Choroid plexus epithelial cell (primary cell): ENCODE measurements at regions not wholly inside any gene's neighbourhood (a gene's known extent, or its start where the extent isn't known, plus 50 kb on each side); places are given as distances from the start of the nearest gene placed in this dataset.
A peak's percentile ranks its signal among the peaks of the same experiment; 100 is the strongest.

ENCODE experiments used
- DNase-seq: peaks from one replicate; pipeline ENCODE4 v3.0.0-alpha.2; 2010; ENCODE audit warnings: low read depth
- H3K4me3 ChIP-seq: 2 replicates; pipeline ENCODE4 v1.5.1; 2011; ENCODE audit warnings: low read depth, mild to moderate bottlenecking, control low read depth, low read length, moderate library complexity
- TF ChIP-seq, protein P1 (sequence below): conservative IDR thresholded peaks from 2 replicates; pipeline ENCODE4 v1.5.1; 2011; ENCODE audit warnings: low read depth, mild to moderate bottlenecking, control low read depth, inconsistent platforms, low read length, moderate library complexity

DNA sequence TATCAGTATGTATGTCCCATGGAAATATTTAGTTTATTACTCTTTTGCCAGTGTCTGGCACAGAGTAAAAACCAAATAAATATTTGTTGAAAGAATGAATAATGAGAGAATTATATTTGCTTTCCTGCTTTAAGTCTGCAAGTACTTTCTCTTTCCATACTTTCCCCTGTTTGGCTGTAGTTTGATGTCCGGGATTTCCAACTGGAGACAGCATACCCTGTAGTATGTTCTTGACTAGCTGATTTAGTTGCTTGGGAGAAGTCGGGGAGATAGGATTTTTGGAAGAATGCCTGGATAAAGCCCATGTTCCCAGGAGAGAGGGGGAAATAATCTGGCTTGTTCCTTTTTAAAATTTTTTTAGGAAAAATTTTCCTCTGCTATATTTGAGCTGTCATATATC, 516.1 kb downstream of the CCSER2 start:
- H3K4me3 ChIP-seq, result no peak overlapping the region
- no peak for DNase-seq
- TF ChIP-seq, protein P1, sequence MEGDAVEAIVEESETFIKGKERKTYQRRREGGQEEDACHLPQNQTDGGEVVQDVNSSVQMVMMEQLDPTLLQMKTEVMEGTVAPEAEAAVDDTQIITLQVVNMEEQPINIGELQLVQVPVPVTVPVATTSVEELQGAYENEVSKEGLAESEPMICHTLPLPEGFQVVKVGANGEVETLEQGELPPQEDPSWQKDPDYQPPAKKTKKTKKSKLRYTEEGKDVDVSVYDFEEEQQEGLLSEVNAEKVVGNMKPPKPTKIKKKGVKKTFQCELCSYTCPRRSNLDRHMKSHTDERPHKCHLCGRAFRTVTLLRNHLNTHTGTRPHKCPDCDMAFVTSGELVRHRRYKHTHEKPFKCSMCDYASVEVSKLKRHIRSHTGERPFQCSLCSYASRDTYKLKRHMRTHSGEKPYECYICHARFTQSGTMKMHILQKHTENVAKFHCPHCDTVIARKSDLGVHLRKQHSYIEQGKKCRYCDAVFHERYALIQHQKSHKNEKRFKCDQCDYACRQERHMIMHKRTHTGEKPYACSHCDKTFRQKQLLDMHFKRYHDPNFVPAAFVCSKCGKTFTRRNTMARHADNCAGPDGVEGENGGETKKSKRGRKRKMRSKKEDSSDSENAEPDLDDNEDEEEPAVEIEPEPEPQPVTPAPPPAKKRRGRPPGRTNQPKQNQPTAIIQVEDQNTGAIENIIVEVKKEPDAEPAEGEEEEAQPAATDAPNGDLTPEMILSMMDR, result no peak

DNA sequence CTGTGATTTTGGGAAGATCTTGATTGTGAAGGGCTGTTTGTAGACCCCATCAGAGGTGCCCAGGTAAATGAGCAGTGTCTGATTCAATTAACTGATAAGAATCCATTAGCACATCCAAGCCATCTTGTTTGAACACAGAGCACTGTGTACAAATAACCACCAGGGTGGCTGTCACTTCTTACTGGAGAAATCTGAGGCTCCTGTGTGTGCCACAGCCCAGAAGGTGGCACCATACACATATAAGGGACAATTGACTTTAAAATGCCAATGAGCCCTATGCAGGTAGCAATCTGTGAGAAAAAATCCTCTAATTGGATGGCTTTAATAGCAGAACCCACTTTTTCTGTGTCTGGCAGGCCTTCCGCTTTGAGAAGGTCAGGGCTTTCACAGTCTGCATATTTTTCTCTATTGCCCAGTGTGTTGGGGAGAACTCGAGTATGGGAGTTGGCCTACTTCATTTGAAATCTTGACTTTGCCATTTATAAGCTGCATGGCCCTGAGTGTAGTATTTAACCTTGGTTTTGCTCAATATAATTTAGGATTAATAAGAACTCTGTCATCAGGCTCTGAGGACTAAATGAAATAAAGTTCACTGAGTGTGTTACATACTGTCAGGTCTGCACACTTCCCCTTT, 517.4 kb downstream of the CCSER2 start:
- TF ChIP-seq, protein P1, result peak; percentile 10

DNA sequence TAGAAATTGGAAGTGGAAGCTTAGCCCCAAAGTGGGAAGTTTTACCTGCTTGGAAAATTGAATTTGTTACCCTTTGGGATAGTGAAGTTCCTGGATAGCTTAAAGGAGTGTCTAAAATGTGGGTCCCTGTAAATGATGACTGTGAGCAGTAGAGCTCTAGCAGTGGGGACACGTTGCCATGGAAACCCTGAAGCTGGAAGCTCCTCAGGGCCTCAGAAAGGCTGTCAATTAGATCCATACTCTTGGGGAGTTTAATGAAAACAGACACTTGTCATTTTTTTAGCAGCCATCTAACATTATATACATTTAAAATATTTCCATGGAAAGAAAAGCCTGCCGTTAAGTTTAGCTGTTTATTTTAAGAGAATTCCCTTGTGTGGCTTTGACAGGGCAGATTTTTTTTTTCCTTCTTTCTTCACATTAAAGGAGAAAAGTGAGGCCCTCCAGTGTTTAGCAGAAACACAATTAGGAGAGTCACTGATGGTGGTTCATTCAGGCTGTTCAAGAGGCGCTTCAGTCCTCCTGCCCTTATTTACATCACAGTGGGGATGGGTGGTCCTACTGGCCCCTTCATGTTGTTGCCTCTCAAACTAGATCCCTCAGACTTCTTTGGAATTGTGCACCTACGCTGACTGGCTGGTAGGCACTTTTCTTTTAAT, 518.4 kb downstream of the CCSER2 start:
- no peak for DNase-seq
- TF ChIP-seq, protein P1, result no peak
- H3K4me3 ChIP-seq, result no peak overlapping the region

More for the DNA sequence above, 517.4 kb downstream of the CCSER2 start:
- H3K4me3 ChIP-seq, result no peak overlapping the region
- no peak for DNase-seq

GRCh38 chr10:84848967-84849366, 520.6 kb downstream of the CCSER2 start:
- TF ChIP-seq, protein P1, result no peak

GRCh38 chr10:84850826-84851225, 522.4 kb downstream of the CCSER2 start:
- H3K4me3 ChIP-seq, result no peak overlapping the region
- no peak for DNase-seq
- TF ChIP-seq, protein P1, result no peak

More at GRCh38 chr10:84848967-84849366, 520.6 kb downstream of the CCSER2 start:
- no peak overlapping the region for H3K4me3 ChIP-seq
- no peak for DNase-seq

DNA sequence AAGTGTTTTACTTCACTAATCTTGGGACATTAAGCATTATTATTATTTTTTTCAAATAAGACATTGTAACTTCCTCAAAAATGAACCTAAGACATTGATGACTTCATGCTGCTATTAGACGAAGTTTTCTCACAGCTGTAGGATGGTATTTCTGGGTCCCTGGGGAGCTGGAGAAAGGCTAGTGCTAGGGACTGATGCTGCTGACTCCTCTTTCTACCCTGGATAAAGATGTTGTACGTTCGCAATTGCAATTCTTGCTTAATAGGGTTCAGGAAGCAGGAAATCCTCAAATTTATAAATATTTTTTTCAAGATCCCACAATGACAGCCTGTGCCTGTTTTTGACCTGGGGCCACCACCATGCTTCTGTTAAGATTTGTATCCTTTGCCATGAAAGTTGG, 526.0 kb downstream of the CCSER2 start:
- TF ChIP-seq, protein P1, result no peak
- H3K4me3 ChIP-seq, result no peak overlapping the region
- DNase-seq, result no peak

DNA sequence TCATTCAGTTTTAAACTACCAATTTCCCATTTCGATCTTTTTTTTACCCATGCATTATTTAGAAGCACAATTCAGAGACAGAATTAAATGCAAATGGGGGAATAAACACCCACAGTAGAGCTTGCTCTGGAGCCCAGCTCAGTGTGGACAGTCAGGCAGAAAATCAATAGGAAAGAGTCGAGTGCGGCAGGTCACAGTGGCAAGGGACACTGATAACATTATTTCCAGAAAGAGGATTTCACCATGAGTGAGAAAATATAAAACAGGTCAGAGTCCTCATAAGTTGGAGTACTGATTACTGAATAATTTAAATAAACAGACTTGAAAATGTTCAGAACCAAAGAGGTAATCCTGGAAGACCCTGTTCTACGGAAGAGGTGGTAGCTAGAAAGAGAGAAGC, 532.5 kb downstream of the CCSER2 start:
- DNase-seq, result no peak
- TF ChIP-seq, protein P1, result no peak
- no peak overlapping the region for H3K4me3 ChIP-seq
